Natural killer cell (primary cell): ENCODE measurements at regions not wholly inside any gene's neighbourhood (a gene's known extent, or its start where the extent isn't known, plus 50 kb on each side); places are given as distances from the start of the nearest gene placed in this dataset.

Experiments used
- ATAC-seq, 3 donors: fragments of 150-1000 bp in 2 of 3; fragments of 200-7000 bp in 1 of 3; cut with Tn5 transposase; 1 replicate in 1 of 3; 2 replicates in 2 of 3; pipeline ENCODE4 v1.10.0; 2021; ENCODE audit warnings: mild to moderate bottlenecking in 2 of 3, moderate library complexity in 2 of 3
- DNase-seq, 2 donors: peaks; one replicate each; pipeline versions ENCODE4 v3.0.0 to v3.0.0-alpha.2; 2013 to 2021; ENCODE audit warnings: mixed read lengths in 1 of 2
- H3K27ac ChIP-seq: one replicate; pipeline ENCODE4 v1.5.1; 2013; ENCODE audit warnings: mild to moderate bottlenecking, low read length
- H3K27me3 ChIP-seq: one replicate; pipeline ENCODE4 v1.6.1; 2013; ENCODE audit warnings: low read length; ENCODE audit not compliant: control insufficient read depth, insufficient read depth
- H3K36me3 ChIP-seq: one replicate; pipeline ENCODE4 v1.6.1; 2013; ENCODE audit warnings: low read length; ENCODE audit not compliant: control insufficient read depth, insufficient read depth
- H3K4me1 ChIP-seq: one replicate; pipeline ENCODE4 v1.6.1; 2013; ENCODE audit warnings: low read length; ENCODE audit not compliant: control insufficient read depth, insufficient read depth
- H3K4me3 ChIP-seq: one replicate; pipeline ENCODE4 v1.5.1; 2013; ENCODE audit warnings: low read length
- H3K9me3 ChIP-seq: one replicate; pipeline ENCODE4 v1.6.1; 2013; ENCODE audit warnings: low read length; ENCODE audit not compliant: control insufficient read depth, insufficient read depth
- H3K27ac Mint-ChIP-seq, 2 donors: one replicate each; pipeline ENCODE4 v1.8.0; 2022; ENCODE audit warnings: mild to moderate bottlenecking in 2 of 2, mixed read lengths in 2 of 2, moderate library complexity in 1 of 2
- H3K27me3 Mint-ChIP-seq, 2 donors: one replicate each; pipeline ENCODE4 v1.8.0; 2022; ENCODE audit warnings: low read depth in 2 of 2, mixed read lengths in 2 of 2
- H3K36me3 Mint-ChIP-seq: one replicate; pipeline ENCODE4 v1.8.0; 2022; ENCODE audit warnings: mixed read lengths
- H3K4me1 Mint-ChIP-seq, 2 donors: one replicate each; pipeline ENCODE4 v1.8.0; 2022; ENCODE audit warnings: mixed read lengths in 2 of 2
- H3K4me3 Mint-ChIP-seq: one replicate; pipeline ENCODE4 v1.8.0; 2022; ENCODE audit warnings: mild to moderate bottlenecking, moderate library complexity, mixed read lengths
- H3K9me3 Mint-ChIP-seq, 2 donors: one replicate each; pipeline ENCODE4 v1.8.0; 2022; ENCODE audit warnings: mixed read lengths in 2 of 2
- WGBS: methylation state at CpG from one replicate; pipeline ENCODE4 v1.1.7; 2013; ENCODE audit warnings: missing lambda C conversion rate; ENCODE audit not compliant: insufficient coverage; 5-methylcytosine and 5-hydroxymethylcytosine counted together
- intact Hi-C: fragments of 100-400 bp; cut with micrococcal nuclease; formaldehyde crosslinking; loops from one replicate; pipeline ENCODE4 v1.14.2; 2022
- TF ChIP-seq, protein P1 (sequence below): fragments of 200-600 bp; IDR thresholded peaks from one replicate; pipeline ENCODE4 v1.8.0; 2022; ENCODE audit warnings: antibody characterized with exemption

GRCh38 chr13:111971891-111972780 lies 94.8 kb upstream of the SOX1 start:
- Mint-ChIP-seq H3K9me3 (peaks cover 5% of the 10 kb centered on the region in 2 donors), H3K36me3 (no peaks in the 10 kb centered on the region), H3K27ac (no peak overlapping the region), H3K27me3 (peaks cover 3 to 28% of the 10 kb centered on the region in 2 donors), H3K4me1 (peaks cover 0 to 10% of the 10 kb centered on the region in 2 donors), H3K4me3 (no peak overlapping the region)
- WGBS = 68% methylated on average over 25 of the region's 25 CpGs
- no peak overlapping the region for H3K27ac ChIP-seq
- H3K4me3 ChIP-seq = no peak overlapping the region
- H3K4me1 ChIP-seq = no peaks in the 10 kb centered on the region
- no peaks in the 10 kb centered on the region for H3K9me3 ChIP-seq
- H3K36me3 ChIP-seq = no peaks in the 10 kb centered on the region
- DNase-seq = no peak
- TF ChIP-seq, protein P1, sequence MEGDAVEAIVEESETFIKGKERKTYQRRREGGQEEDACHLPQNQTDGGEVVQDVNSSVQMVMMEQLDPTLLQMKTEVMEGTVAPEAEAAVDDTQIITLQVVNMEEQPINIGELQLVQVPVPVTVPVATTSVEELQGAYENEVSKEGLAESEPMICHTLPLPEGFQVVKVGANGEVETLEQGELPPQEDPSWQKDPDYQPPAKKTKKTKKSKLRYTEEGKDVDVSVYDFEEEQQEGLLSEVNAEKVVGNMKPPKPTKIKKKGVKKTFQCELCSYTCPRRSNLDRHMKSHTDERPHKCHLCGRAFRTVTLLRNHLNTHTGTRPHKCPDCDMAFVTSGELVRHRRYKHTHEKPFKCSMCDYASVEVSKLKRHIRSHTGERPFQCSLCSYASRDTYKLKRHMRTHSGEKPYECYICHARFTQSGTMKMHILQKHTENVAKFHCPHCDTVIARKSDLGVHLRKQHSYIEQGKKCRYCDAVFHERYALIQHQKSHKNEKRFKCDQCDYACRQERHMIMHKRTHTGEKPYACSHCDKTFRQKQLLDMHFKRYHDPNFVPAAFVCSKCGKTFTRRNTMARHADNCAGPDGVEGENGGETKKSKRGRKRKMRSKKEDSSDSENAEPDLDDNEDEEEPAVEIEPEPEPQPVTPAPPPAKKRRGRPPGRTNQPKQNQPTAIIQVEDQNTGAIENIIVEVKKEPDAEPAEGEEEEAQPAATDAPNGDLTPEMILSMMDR = no peak
- no peaks in the 10 kb centered on the region for H3K27me3 ChIP-seq
- intact Hi-C loops = no loop called here
- no peak for ATAC-seq

GRCh38 chr13:111973186-111973585 lies 93.8 kb upstream of the SOX1 start:
- Histone ChIP-seq H3K4me3 (no peak overlapping the region), H3K36me3 (no peaks in the 10 kb centered on the region), H3K4me1 (no peaks in the 10 kb centered on the region), H3K27me3 (no peaks in the 10 kb centered on the region), H3K9me3 (no peaks in the 10 kb centered on the region), H3K27ac (no peak overlapping the region)
- H3K27me3 Mint-ChIP-seq = peaks cover 3 to 19% of the 10 kb centered on the region in 2 donors
- 52% methylated on average over 15 of the region's 15 CpGs for WGBS
- H3K27ac Mint-ChIP-seq = no peak overlapping the region
- peaks cover 5% of the 10 kb centered on the region in 2 donors for H3K9me3 Mint-ChIP-seq
- ATAC-seq (no peak), DNase-seq (no peak)
- TF ChIP-seq, protein P1 = no peak
- H3K4me1 Mint-ChIP-seq = peaks cover 0 to 10% of the 10 kb centered on the region in 2 donors
- no peaks in the 10 kb centered on the region for H3K36me3 Mint-ChIP-seq
- intact Hi-C loops = no loop called here
- no peak overlapping the region for H3K4me3 Mint-ChIP-seq

DNA sequence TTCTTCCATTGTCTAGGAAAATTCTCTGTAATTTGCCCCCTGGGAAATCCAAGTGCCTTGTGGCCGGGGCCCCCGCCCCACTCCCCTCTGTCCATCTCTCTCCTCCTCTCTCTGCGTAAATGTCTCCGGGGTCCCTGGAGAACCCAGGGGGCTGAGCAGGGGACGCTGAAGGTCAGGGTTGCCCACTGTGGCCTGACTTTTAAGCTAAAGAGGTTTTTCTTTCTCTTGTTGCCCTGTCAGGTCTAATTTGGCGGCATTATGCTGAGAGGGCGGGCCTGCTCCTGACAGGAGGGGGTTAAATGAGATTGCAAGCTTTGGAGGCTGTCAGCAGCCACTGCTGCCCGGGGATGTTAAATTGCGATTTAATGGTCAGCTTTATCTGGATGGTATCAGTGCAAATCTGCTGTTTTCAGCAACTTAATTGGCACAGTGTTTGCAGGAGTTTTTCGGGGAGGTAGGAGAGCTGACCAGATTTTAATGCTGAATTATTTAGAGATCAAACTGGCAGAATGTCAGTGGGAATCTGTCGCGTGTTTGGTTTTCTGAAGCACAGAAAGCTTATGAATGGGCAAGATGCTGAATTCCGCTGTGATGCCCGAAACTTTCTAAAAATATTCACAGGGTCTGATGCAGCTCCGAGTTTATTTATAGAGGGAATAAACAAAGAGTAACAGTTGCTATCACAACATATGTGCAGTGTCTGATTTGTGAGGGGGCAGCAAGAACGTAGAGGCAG lies 93.2 kb upstream of the SOX1 start:
- DNase-seq (no peak), ATAC-seq (no peak)
- Mint-ChIP-seq H3K4me1 (peaks cover 0 to 10% of the 10 kb centered on the region in 2 donors), H3K27me3 (peaks cover 3 to 19% of the 10 kb centered on the region in 2 donors), H3K4me3 (no peak overlapping the region), H3K27ac (no peak overlapping the region), H3K36me3 (no peaks in the 10 kb centered on the region), H3K9me3 (peaks cover 5% of the 10 kb centered on the region in 2 donors)
- Histone ChIP-seq H3K36me3 (no peaks in the 10 kb centered on the region), H3K4me3 (no peak overlapping the region), H3K4me1 (no peaks in the 10 kb centered on the region), H3K27me3 (no peaks in the 10 kb centered on the region), H3K27ac (no peak overlapping the region), H3K9me3 (no peaks in the 10 kb centered on the region)
- 64% methylated on average over 16 of the region's 16 CpGs for WGBS
- intact Hi-C loops = no loop called here
- TF ChIP-seq, protein P1 = no peak
